ENCODE measurements at regions not wholly inside any gene's neighbourhood (a gene's known extent, or its start where the extent isn't known, plus 50 kb on each side); places are given as distances from the start of the nearest gene placed in this dataset.
"Not testable (repeated sequence)": the region's sequence is repeated elsewhere in the genome, so short reads cannot be mapped to it uniquely, and the experiment has no call there.

- ATAC-seq (no peak), FAIRE-seq (no peak)
Measured at GRCh38 chr3:181610973-181611265, 100.8 kb upstream of the SOX2 start.

GRCh38 chr3:181610083-181610972, 101.4 kb upstream of the SOX2 start:
- no peaks in the 10 kb centered on the region for H3K9me3 ChIP-seq
- H3K36me3 ChIP-seq = no peaks in the 10 kb centered on the region
- H3K4me3 ChIP-seq = no peak overlapping the region
- FAIRE-seq (no peak), DNase-seq (no peak), ATAC-seq (no peak)
- no peak overlapping the region for H3K27ac ChIP-seq
- intact Hi-C loops (cut with DNase I) = no loop called here
- no peak for TF ChIP-seq CTCF (IDR thresholded peaks at IDR 0.05)
- H3K27me3 ChIP-seq = no peaks in the 10 kb centered on the region
- H3K4me1 ChIP-seq = no peaks in the 10 kb centered on the region
- 59 to 61% methylated on average over 4 of the region's 4 CpGs for WGBS, 2 donors

More at GRCh38 chr3:181610973-181611265, 100.8 kb upstream of the SOX2 start:
- no peak overlapping the region for H3K27ac ChIP-seq
- DNase-seq = no peak
- no peak overlapping the region for H3K4me3 ChIP-seq
- H3K4me1 ChIP-seq = no peaks in the 10 kb centered on the region
- WGBS, 2 donors = 49 to 55% methylated on average over 2 of the region's 2 CpGs
- no peaks in the 10 kb centered on the region for H3K36me3 ChIP-seq
- no peaks in the 10 kb centered on the region for H3K27me3 ChIP-seq
- H3K9me3 ChIP-seq = no peaks in the 10 kb centered on the region
- no peak for TF ChIP-seq CTCF (IDR thresholded peaks at IDR 0.05)
- intact Hi-C loops (cut with DNase I) = no loop called here

GRCh38 chr3:181609030-181609767, 102.5 kb upstream of the SOX2 start:
- Histone ChIP-seq H3K9me3 (no peaks in the 10 kb centered on the region), H3K36me3 (no peaks in the 10 kb centered on the region), H3K4me1 (no peaks in the 10 kb centered on the region), H3K4me3 (no peak overlapping the region), H3K27ac (no peak overlapping the region), H3K27me3 (no peaks in the 10 kb centered on the region)
- DNase-seq = no peak
- WGBS, 2 donors = 97 to 98% methylated on average over 1 of the region's 1 CpG
- no peak for ATAC-seq
- no peak for TF ChIP-seq CTCF (IDR thresholded peaks at IDR 0.05)
- intact Hi-C loops (cut with DNase I) = no loop called here
- no peak for FAIRE-seq

GRCh38 chr3:181604267-181604666, 107.5 kb upstream of the SOX2 start:
- intact Hi-C loops (cut with DNase I) = no loop called here
- H3K36me3 ChIP-seq = no peaks in the 10 kb centered on the region
- ATAC-seq (no peak), FAIRE-seq (no peak), DNase-seq (no peak)
- H3K4me3 ChIP-seq = no peak overlapping the region
- H3K27me3 ChIP-seq = no peaks in the 10 kb centered on the region
- no peak for TF ChIP-seq CTCF (IDR thresholded peaks at IDR 0.05)
- no peak overlapping the region for H3K27ac ChIP-seq
- H3K9me3 ChIP-seq = no peaks in the 10 kb centered on the region
- no peaks in the 10 kb centered on the region for H3K4me1 ChIP-seq
- 86 to 88% methylated on average over 3 of the region's 3 CpGs for WGBS, 2 donors

- intact Hi-C loops (cut with DNase I) = no loop called here
- no peak for FAIRE-seq
- no peaks in the 10 kb centered on the region for H3K4me1 ChIP-seq
- H3K36me3 ChIP-seq = no peaks in the 10 kb centered on the region
- H3K27ac ChIP-seq = no peak overlapping the region
- no peak overlapping the region for H3K4me3 ChIP-seq
- H3K27me3 ChIP-seq = no peaks in the 10 kb centered on the region
- no peaks in the 10 kb centered on the region for H3K9me3 ChIP-seq
- no peak for ATAC-seq
- no peak for DNase-seq
- no peak for TF ChIP-seq CTCF (IDR thresholded peaks at IDR 0.05)
Measured at GRCh38 chr3:181596126-181596525, 115.6 kb upstream of the SOX2 start.

- peak in 1 of 6 donors; percentile 31 for DNase-seq
- ATAC-seq; H3K4me1 ChIP-seq; H3K36me3 ChIP-seq; H3K27ac ChIP-seq; H3K4me3 ChIP-seq; H3K9me3 ChIP-seq; intact Hi-C loops (cut with DNase I); FAIRE-seq; H3K27me3 ChIP-seq: not testable (repeated sequence)
- WGBS, 2 donors = 70 to 72% methylated on average over 12 of the region's 12 CpGs
Measured at GRCh38 chr3:181590939-181591338, 120.8 kb upstream of the SOX2 start.
